H1 (cell line): ENCODE measurements at regions not wholly inside any gene's neighbourhood (a gene's known extent, or its start where the extent isn't known, plus 50 kb on each side); places are given as distances from the start of the nearest gene placed in this dataset.

Experiments used
- CTCF ChIA-PET: fragments of 300-600 bp; sonication (Branson Sonifier 250); formaldehyde crosslinking; loops from one replicate; lab custom pipeline; 2021; ENCODE audit not compliant: partially characterized antibody; lab: Charles Lee
- POLR2A ChIA-PET: fragments of 300-600 bp; sonication (Branson Sonifier 250); formaldehyde crosslinking; loops from one replicate; lab custom pipeline; 2021; ENCODE audit warnings: inconsistent platforms; ENCODE audit not compliant: partially characterized antibody; lab: Charles Lee
- DNase-seq, 2 experiments: peaks; one replicate each; pipeline versions ENCODE4 v3.0.0 to v3.0.0-alpha.2; 2010 to 2022; ENCODE audit warnings: low spot score in 2 of 2, low read depth in 1 of 2, mixed read lengths in 1 of 2
- FAIRE-seq: peaks from 2 replicates; lab custom pipeline; 2011; peaks lifted over from hg19 to GRCh38; lab: Jason Lieb, UNC
- H2AFZ ChIP-seq: 2 replicates; pipeline ENCODE4 v1.8.1; 2012; ENCODE audit warnings: low read length, inconsistent platforms
- H2AK5ac ChIP-seq: 2 replicates; pipeline ENCODE4 v1.6.1; 2013; ENCODE audit warnings: low read depth, low read length
- H2BK120ac ChIP-seq: replicated peaks from 2 replicates; pipeline ENCODE3; 2013; ENCODE audit warnings: low read depth, low read length, inconsistent platforms
- H2BK12ac ChIP-seq: 2 replicates; pipeline ENCODE4 v1.6.1; 2013; ENCODE audit warnings: low read depth, low read length
- H2BK15ac ChIP-seq: 2 replicates; pipeline ENCODE4 v1.6.1; 2013; ENCODE audit warnings: low read length
- H2BK20ac ChIP-seq: 2 replicates; pipeline ENCODE4 v1.6.1; 2013; ENCODE audit warnings: low read length
- H2BK5ac ChIP-seq: 2 replicates; pipeline ENCODE4 v1.6.1; 2013; ENCODE audit warnings: low read depth, low read length
- H3K14ac ChIP-seq: 2 replicates; pipeline ENCODE4 v1.6.1; 2013; ENCODE audit warnings: inconsistent platforms; ENCODE audit not compliant: insufficient read length
- H3K18ac ChIP-seq: 2 replicates; pipeline ENCODE4 v1.6.1; 2013; ENCODE audit warnings: low read length; ENCODE audit errors: extremely low read depth
- H3K23ac ChIP-seq: 2 replicates; pipeline ENCODE4 v1.6.1; 2013; ENCODE audit warnings: inconsistent platforms; ENCODE audit not compliant: insufficient read length
- H3K23me2 ChIP-seq: 2 replicates; pipeline ENCODE4 v1.6.1; 2013; ENCODE audit warnings: low read depth, low read length
- H3K27ac ChIP-seq: 2 replicates; pipeline ENCODE4 v1.6.1; 2011; ENCODE audit warnings: low read depth, low read length, inconsistent platforms
- H3K27me3 ChIP-seq, 4 experiments: replicated peaks in 1 of 4; 1 replicate in 1 of 4; 2 replicates in 3 of 4; pipeline versions ENCODE4 v1.6.1 to v1.8.1; 2011 to 2013; ENCODE audit warnings: low read length in 3 of 4, mild to moderate bottlenecking in 3 of 4, inconsistent platforms in 2 of 4, mixed read lengths in 2 of 4, moderate library complexity in 1 of 4; ENCODE audit not compliant: control insufficient read depth in 3 of 4, insufficient read depth in 3 of 4; ENCODE audit errors: extremely low read depth in 1 of 4
- H3K36me3 ChIP-seq, 4 experiments: 2 replicates each; pipeline versions ENCODE4 v1.6.1 to v1.8.1; 2011 to 2013; ENCODE audit warnings: mild to moderate bottlenecking in 4 of 4, low read length in 3 of 4, moderate library complexity in 2 of 4, control low read depth in 1 of 4, inconsistent platforms in 1 of 4; ENCODE audit not compliant: insufficient read depth in 4 of 4, control insufficient read depth in 2 of 4
- H3K4ac ChIP-seq: replicated peaks from 2 replicates; pipeline ENCODE3; 2013; ENCODE audit warnings: low read length, low read depth, mixed read lengths, inconsistent platforms; ENCODE audit not compliant: insufficient read length
- H3K4me1 ChIP-seq, 4 experiments: replicated peaks in 1 of 4; 1 replicate in 1 of 4; 2 replicates in 3 of 4; pipeline versions ENCODE4 v1.6.1 to v1.8.1; 2011 to 2013; ENCODE audit warnings: low read length in 3 of 4, inconsistent platforms in 2 of 4, mixed read lengths in 1 of 4; ENCODE audit not compliant: insufficient read depth in 4 of 4, control insufficient read depth in 3 of 4
- H3K4me2 ChIP-seq, 2 experiments: 2 replicates each; pipeline versions ENCODE4 v1.6.1 to v1.8.1; 2011 to 2013; ENCODE audit warnings: low read depth in 2 of 2, low read length in 2 of 2, control low read depth in 1 of 2, inconsistent platforms in 1 of 2, mild to moderate bottlenecking in 1 of 2; ENCODE audit not compliant: insufficient read depth in 1 of 2
- H3K4me3 ChIP-seq, 4 experiments: fragments of 200-600, 300-600 bp in 1 of 4; sonication (generic), shearing (Covaris generic), sonication (Bioruptor Twin) in 1 of 4; 2 replicates each; pipeline versions ENCODE4 v1.5.1 to v1.8.1; 2011 to 2016; ENCODE audit warnings: low read length in 4 of 4, low read depth in 3 of 4, control low read depth in 2 of 4, inconsistent platforms in 2 of 4, mild to moderate bottlenecking in 2 of 4, mixed read lengths in 1 of 4, moderate library complexity in 1 of 4; ENCODE audit not compliant: insufficient read depth in 2 of 4; ENCODE audit errors: extremely low read depth in 1 of 4
- H3K56ac ChIP-seq: replicated peaks from 2 replicates; pipeline ENCODE3; 2013; ENCODE audit warnings: low read depth, mild to moderate bottlenecking, mixed read lengths, low read length, inconsistent platforms; ENCODE audit not compliant: insufficient read length
- H3K79me1 ChIP-seq: 2 replicates; pipeline ENCODE4 v1.6.1; 2013; ENCODE audit warnings: low read depth, low read length, control low read depth
- H3K79me2 ChIP-seq, 2 experiments: 2 replicates each; pipeline versions ENCODE4 v1.6.1 to v1.8.1; 2012 to 2013; ENCODE audit warnings: low read length in 2 of 2, mild to moderate bottlenecking in 2 of 2, inconsistent platforms in 1 of 2; ENCODE audit not compliant: insufficient read depth in 2 of 2, control insufficient read depth in 1 of 2
- H3K9ac ChIP-seq, 4 experiments: replicated peaks in 1 of 4; 1 replicate in 1 of 4; 2 replicates in 3 of 4; pipeline versions ENCODE4 v1.6.1 to v1.8.1; 2011 to 2013; ENCODE audit warnings: low read depth in 3 of 4, low read length in 3 of 4, control low read depth in 2 of 4, mild to moderate bottlenecking in 2 of 4, moderate library complexity in 2 of 4, inconsistent platforms in 1 of 4; ENCODE audit errors: extremely low read depth in 1 of 4
- H3K9me3 ChIP-seq, 2 experiments: 2 replicates each; pipeline versions ENCODE4 v1.6.1 to v1.8.1; 2012 to 2013; ENCODE audit warnings: mild to moderate bottlenecking in 2 of 2, moderate library complexity in 2 of 2, control low read depth in 1 of 2, inconsistent platforms in 1 of 2, low read depth in 1 of 2, low read length in 1 of 2, mixed read lengths in 1 of 2; ENCODE audit not compliant: insufficient read depth in 2 of 2
- H4K20me1 ChIP-seq, 2 experiments: replicated peaks in 1 of 2; 2 replicates each; pipeline versions ENCODE3 to v1.8.1; 2011 to 2013; ENCODE audit warnings: inconsistent platforms in 2 of 2, low read length in 2 of 2, mild to moderate bottlenecking in 1 of 2; ENCODE audit not compliant: insufficient read depth in 2 of 2, control insufficient read depth in 1 of 2
- H4K5ac ChIP-seq: 2 replicates; pipeline ENCODE4 v1.6.1; 2013; ENCODE audit warnings: low read length, low read depth, mixed read lengths, inconsistent platforms; ENCODE audit not compliant: insufficient read length
- H4K8ac ChIP-seq: 2 replicates; pipeline ENCODE4 v1.8.0; 2013; ENCODE audit warnings: mild to moderate bottlenecking, moderate library complexity, low read length, inconsistent platforms; ENCODE audit not compliant: insufficient read depth; ENCODE audit errors: extremely low read depth
- H4K91ac ChIP-seq: replicated peaks from 2 replicates; pipeline ENCODE3; 2013; ENCODE audit warnings: low read length, mixed read lengths, inconsistent platforms; ENCODE audit not compliant: insufficient read length
- BCL11A ChIP-seq, 2 experiments: IDR thresholded peaks; one replicate each; pipeline ENCODE4 v1.6.1; 2011; ENCODE audit warnings: low read depth in 2 of 2, low read length in 2 of 2, mild to moderate bottlenecking in 2 of 2
- CTBP2 ChIP-seq: IDR thresholded peaks from 2 replicates; pipeline ENCODE4 v1.7.0; 2011; ENCODE audit warnings: borderline replicate concordance, mild to moderate bottlenecking, moderate library complexity, mixed read lengths, low read length; ENCODE audit not compliant: insufficient read depth, insufficient read length
- EZH2 ChIP-seq: fragments of 200-600 bp; sonication (generic); IDR thresholded peaks from 2 replicates; pipeline ENCODE4 v1.7.1; 2012; ENCODE audit warnings: low read depth, mild to moderate bottlenecking, moderate library complexity, low read length, inconsistent platforms; ENCODE audit not compliant: severe bottlenecking
- GTF2F1 ChIP-seq: IDR thresholded peaks from 2 replicates; pipeline ENCODE4 v1.6.1; 2012; ENCODE audit warnings: low read depth, low read length, improper control_type of control experiment, borderline replicate concordance
- MAFK ChIP-seq: IDR thresholded peaks from 2 replicates; pipeline ENCODE4 v1.6.1; 2012; ENCODE audit warnings: low read depth, mild to moderate bottlenecking, improper control_type of control experiment, low read length
- POLR2AphosphoS5 ChIP-seq: IDR thresholded peaks from 2 replicates; pipeline ENCODE4 v1.6.1; 2011; ENCODE audit warnings: low read depth, low read length
- RFX5 ChIP-seq: IDR thresholded peaks from 2 replicates; pipeline ENCODE4 v1.6.1; 2011; ENCODE audit warnings: low read depth, low read length, improper control_type of control experiment, borderline replicate concordance
- SAP30 ChIP-seq: fragments of 300-600 bp; sonication (generic); IDR thresholded peaks from 2 replicates; pipeline ENCODE4 v1.7.1; 2012; ENCODE audit warnings: low read length, moderate library complexity, mild to moderate bottlenecking, inconsistent platforms; ENCODE audit not compliant: insufficient read depth, insufficient replicate concordance
- SRF ChIP-seq: IDR thresholded peaks from 2 replicates; pipeline ENCODE4 v1.6.1; 2011; ENCODE audit warnings: mild to moderate bottlenecking, low read depth, low read length, moderate library complexity
- SUZ12 ChIP-seq: fragments of 200-600 bp; sonication (generic); IDR thresholded peaks from 2 replicates; pipeline ENCODE4 v1.6.1; 2012; ENCODE audit warnings: mild to moderate bottlenecking, inconsistent platforms, low read length, moderate library complexity, mixed read lengths
- TAF1 ChIP-seq: IDR thresholded peaks from 2 replicates; pipeline ENCODE4 v1.6.1; 2011; ENCODE audit warnings: mild to moderate bottlenecking, low read depth, low read length
- TBP ChIP-seq: IDR thresholded peaks from 2 replicates; pipeline ENCODE4 v1.6.1; 2011; ENCODE audit warnings: low read depth, low read length, improper control_type of control experiment
- TF ChIP-seq, protein P1 (sequence below): IDR thresholded peaks from 2 replicates; pipeline ENCODE4 v1.6.1; 2011; ENCODE audit warnings: low read depth, mild to moderate bottlenecking, low read length; ENCODE audit not compliant: insufficient read depth
- TF ChIP-seq, protein P2 (sequence below): IDR thresholded peaks from 2 replicates; pipeline ENCODE4 v1.6.1; 2012; ENCODE audit warnings: low read length, inconsistent platforms

DNA sequence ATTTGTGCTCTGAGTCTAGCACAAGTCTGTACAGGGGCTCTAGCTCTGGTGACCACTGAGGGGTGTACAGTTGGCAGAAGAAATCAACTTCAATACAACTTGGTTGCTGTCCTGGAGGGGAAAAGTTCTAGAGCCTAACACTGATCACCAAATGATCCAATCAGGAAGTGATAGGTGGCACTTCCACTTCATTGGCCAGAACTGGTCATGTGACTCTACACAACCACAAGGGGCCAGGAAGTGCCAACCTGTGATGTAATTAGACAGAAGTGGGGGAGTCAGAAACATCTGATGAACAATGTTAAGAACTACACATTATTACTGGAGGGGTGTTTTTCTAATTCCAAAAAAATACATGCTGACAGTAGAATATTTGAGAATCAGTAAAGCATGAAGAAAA is 401.6 kb downstream of the VRK1 start:
- H4K20me1 ChIP-seq: no peaks in the 10 kb centered on the region
- H2BK5ac ChIP-seq: no peak overlapping the region
- no peak overlapping the region for H4K91ac ChIP-seq
- H2BK120ac ChIP-seq: no peak overlapping the region
- no peaks in the 10 kb centered on the region for H3K27me3 ChIP-seq
- H3K9ac ChIP-seq: no peak overlapping the region
- H2AK5ac ChIP-seq: no peak overlapping the region
- H3K23me2 ChIP-seq: no peaks in the 10 kb centered on the region
- ChIA-PET CTCF (no interaction called here), POLR2A (no interaction called here)
- no peaks in the 10 kb centered on the region for H3K4me1 ChIP-seq
- H2BK15ac ChIP-seq: no peak overlapping the region
- H3K36me3 ChIP-seq: no peaks in the 10 kb centered on the region
- DNase-seq (no peak), FAIRE-seq (no peak)
- no peak overlapping the region for H3K4ac ChIP-seq
- no peak overlapping the region for H2AFZ ChIP-seq
- H3K56ac ChIP-seq: no peak overlapping the region
- H3K4me3 ChIP-seq: no peak overlapping the region
- H3K14ac ChIP-seq: no peak overlapping the region
- H3K79me2 ChIP-seq: no peaks in the 10 kb centered on the region
- no peaks in the 10 kb centered on the region for H3K9me3 ChIP-seq
- H3K18ac ChIP-seq: no peak overlapping the region
- no peak overlapping the region for H2BK20ac ChIP-seq
- no peak overlapping the region for H4K5ac ChIP-seq
- no peak overlapping the region for H3K27ac ChIP-seq
- H4K8ac ChIP-seq: no peak overlapping the region
- 0 out of 2 replicates have a peak, but pooled peaks cover 2% of the 10 kb centered on the region for H3K79me1 ChIP-seq
- no peak overlapping the region for H3K23ac ChIP-seq
- H2BK12ac ChIP-seq: no peak overlapping the region
- no peak overlapping the region for H3K4me2 ChIP-seq
- no peak for TF ChIP-seq BCL11A (IDR thresholded peaks at IDR 0.05; ENCODE audit: low read depth in 2 of 2, low read length in 2 of 2)
- TF ChIP-seq MAFK: no peak
- no peak for TF ChIP-seq GTF2F1
- TF ChIP-seq, protein P1, sequence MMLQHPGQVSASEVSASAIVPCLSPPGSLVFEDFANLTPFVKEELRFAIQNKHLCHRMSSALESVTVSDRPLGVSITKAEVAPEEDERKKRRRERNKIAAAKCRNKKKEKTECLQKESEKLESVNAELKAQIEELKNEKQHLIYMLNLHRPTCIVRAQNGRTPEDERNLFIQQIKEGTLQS: no peak
- no peak for TF ChIP-seq CTBP2
- no peak for TF ChIP-seq SUZ12
- no peak for TF ChIP-seq SRF
- TF ChIP-seq RFX5: no peak
- no peak for TF ChIP-seq TAF1
- no peak for TF ChIP-seq POLR2AphosphoS5
- no peak for TF ChIP-seq SAP30
- TF ChIP-seq, protein P2, sequence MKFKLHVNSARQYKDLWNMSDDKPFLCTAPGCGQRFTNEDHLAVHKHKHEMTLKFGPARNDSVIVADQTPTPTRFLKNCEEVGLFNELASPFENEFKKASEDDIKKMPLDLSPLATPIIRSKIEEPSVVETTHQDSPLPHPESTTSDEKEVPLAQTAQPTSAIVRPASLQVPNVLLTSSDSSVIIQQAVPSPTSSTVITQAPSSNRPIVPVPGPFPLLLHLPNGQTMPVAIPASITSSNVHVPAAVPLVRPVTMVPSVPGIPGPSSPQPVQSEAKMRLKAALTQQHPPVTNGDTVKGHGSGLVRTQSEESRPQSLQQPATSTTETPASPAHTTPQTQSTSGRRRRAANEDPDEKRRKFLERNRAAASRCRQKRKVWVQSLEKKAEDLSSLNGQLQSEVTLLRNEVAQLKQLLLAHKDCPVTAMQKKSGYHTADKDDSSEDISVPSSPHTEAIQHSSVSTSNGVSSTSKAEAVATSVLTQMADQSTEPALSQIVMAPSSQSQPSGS: no peak
- TF ChIP-seq EZH2: no peak
- no peak for TF ChIP-seq TBP
